H1 (cell line): ENCODE measurements at regions not wholly inside any gene's neighbourhood (a gene's known extent, or its start where the extent isn't known, plus 50 kb on each side); places are given as distances from the start of the nearest gene placed in this dataset.

Experiments
- CTCF ChIA-PET: fragments of 300-600 bp; sonication (Branson Sonifier 250); formaldehyde crosslinking; loops from one replicate; lab custom pipeline; 2021; ENCODE audit not compliant: partially characterized antibody; lab: Charles Lee
- POLR2A ChIA-PET: fragments of 300-600 bp; sonication (Branson Sonifier 250); formaldehyde crosslinking; loops from one replicate; lab custom pipeline; 2021; ENCODE audit warnings: inconsistent platforms; ENCODE audit not compliant: partially characterized antibody; lab: Charles Lee
- DNase-seq, 2 experiments: peaks; one replicate each; pipeline versions ENCODE4 v3.0.0 to v3.0.0-alpha.2; 2010 to 2022; ENCODE audit warnings: low spot score in 2 of 2, low read depth in 1 of 2, mixed read lengths in 1 of 2
- FAIRE-seq: peaks from 2 replicates; lab custom pipeline; 2011; peaks lifted over from hg19 to GRCh38; lab: Jason Lieb, UNC
- H2AFZ ChIP-seq: 2 replicates; pipeline ENCODE4 v1.8.1; 2012; ENCODE audit warnings: low read length, inconsistent platforms
- H2AK5ac ChIP-seq: 2 replicates; pipeline ENCODE4 v1.6.1; 2013; ENCODE audit warnings: low read depth, low read length
- H2BK120ac ChIP-seq: replicated peaks from 2 replicates; pipeline ENCODE3; 2013; ENCODE audit warnings: low read depth, low read length, inconsistent platforms
- H2BK12ac ChIP-seq: 2 replicates; pipeline ENCODE4 v1.6.1; 2013; ENCODE audit warnings: low read depth, low read length
- H2BK15ac ChIP-seq: 2 replicates; pipeline ENCODE4 v1.6.1; 2013; ENCODE audit warnings: low read length
- H2BK20ac ChIP-seq: 2 replicates; pipeline ENCODE4 v1.6.1; 2013; ENCODE audit warnings: low read length
- H2BK5ac ChIP-seq: 2 replicates; pipeline ENCODE4 v1.6.1; 2013; ENCODE audit warnings: low read depth, low read length
- H3K14ac ChIP-seq: 2 replicates; pipeline ENCODE4 v1.6.1; 2013; ENCODE audit warnings: inconsistent platforms; ENCODE audit not compliant: insufficient read length
- H3K18ac ChIP-seq: 2 replicates; pipeline ENCODE4 v1.6.1; 2013; ENCODE audit warnings: low read length; ENCODE audit errors: extremely low read depth
- H3K23ac ChIP-seq: 2 replicates; pipeline ENCODE4 v1.6.1; 2013; ENCODE audit warnings: inconsistent platforms; ENCODE audit not compliant: insufficient read length
- H3K23me2 ChIP-seq: 2 replicates; pipeline ENCODE4 v1.6.1; 2013; ENCODE audit warnings: low read depth, low read length
- H3K27ac ChIP-seq: 2 replicates; pipeline ENCODE4 v1.6.1; 2011; ENCODE audit warnings: low read depth, low read length, inconsistent platforms
- H3K27me3 ChIP-seq, 4 experiments: replicated peaks in 1 of 4; 1 replicate in 1 of 4; 2 replicates in 3 of 4; pipeline versions ENCODE4 v1.6.1 to v1.8.1; 2011 to 2013; ENCODE audit warnings: low read length in 3 of 4, mild to moderate bottlenecking in 3 of 4, inconsistent platforms in 2 of 4, mixed read lengths in 2 of 4, moderate library complexity in 1 of 4; ENCODE audit not compliant: control insufficient read depth in 3 of 4, insufficient read depth in 3 of 4; ENCODE audit errors: extremely low read depth in 1 of 4
- H3K36me3 ChIP-seq, 4 experiments: 2 replicates each; pipeline versions ENCODE4 v1.6.1 to v1.8.1; 2011 to 2013; ENCODE audit warnings: mild to moderate bottlenecking in 4 of 4, low read length in 3 of 4, moderate library complexity in 2 of 4, control low read depth in 1 of 4, inconsistent platforms in 1 of 4; ENCODE audit not compliant: insufficient read depth in 4 of 4, control insufficient read depth in 2 of 4
- H3K4ac ChIP-seq: replicated peaks from 2 replicates; pipeline ENCODE3; 2013; ENCODE audit warnings: low read length, low read depth, mixed read lengths, inconsistent platforms; ENCODE audit not compliant: insufficient read length
- H3K4me1 ChIP-seq, 4 experiments: replicated peaks in 1 of 4; 1 replicate in 1 of 4; 2 replicates in 3 of 4; pipeline versions ENCODE4 v1.6.1 to v1.8.1; 2011 to 2013; ENCODE audit warnings: low read length in 3 of 4, inconsistent platforms in 2 of 4, mixed read lengths in 1 of 4; ENCODE audit not compliant: insufficient read depth in 4 of 4, control insufficient read depth in 3 of 4
- H3K4me2 ChIP-seq, 2 experiments: 2 replicates each; pipeline versions ENCODE4 v1.6.1 to v1.8.1; 2011 to 2013; ENCODE audit warnings: low read depth in 2 of 2, low read length in 2 of 2, control low read depth in 1 of 2, inconsistent platforms in 1 of 2, mild to moderate bottlenecking in 1 of 2; ENCODE audit not compliant: insufficient read depth in 1 of 2
- H3K4me3 ChIP-seq, 4 experiments: fragments of 200-600, 300-600 bp in 1 of 4; sonication (generic), shearing (Covaris generic), sonication (Bioruptor Twin) in 1 of 4; 2 replicates each; pipeline versions ENCODE4 v1.5.1 to v1.8.1; 2011 to 2016; ENCODE audit warnings: low read length in 4 of 4, low read depth in 3 of 4, control low read depth in 2 of 4, inconsistent platforms in 2 of 4, mild to moderate bottlenecking in 2 of 4, mixed read lengths in 1 of 4, moderate library complexity in 1 of 4; ENCODE audit not compliant: insufficient read depth in 2 of 4; ENCODE audit errors: extremely low read depth in 1 of 4
- H3K56ac ChIP-seq: replicated peaks from 2 replicates; pipeline ENCODE3; 2013; ENCODE audit warnings: low read depth, mild to moderate bottlenecking, mixed read lengths, low read length, inconsistent platforms; ENCODE audit not compliant: insufficient read length
- H3K79me1 ChIP-seq: 2 replicates; pipeline ENCODE4 v1.6.1; 2013; ENCODE audit warnings: low read depth, low read length, control low read depth
- H3K79me2 ChIP-seq, 2 experiments: 2 replicates each; pipeline versions ENCODE4 v1.6.1 to v1.8.1; 2012 to 2013; ENCODE audit warnings: low read length in 2 of 2, mild to moderate bottlenecking in 2 of 2, inconsistent platforms in 1 of 2; ENCODE audit not compliant: insufficient read depth in 2 of 2, control insufficient read depth in 1 of 2
- H3K9ac ChIP-seq, 4 experiments: replicated peaks in 1 of 4; 1 replicate in 1 of 4; 2 replicates in 3 of 4; pipeline versions ENCODE4 v1.6.1 to v1.8.1; 2011 to 2013; ENCODE audit warnings: low read depth in 3 of 4, low read length in 3 of 4, control low read depth in 2 of 4, mild to moderate bottlenecking in 2 of 4, moderate library complexity in 2 of 4, inconsistent platforms in 1 of 4; ENCODE audit errors: extremely low read depth in 1 of 4
- H3K9me3 ChIP-seq, 2 experiments: 2 replicates each; pipeline versions ENCODE4 v1.6.1 to v1.8.1; 2012 to 2013; ENCODE audit warnings: mild to moderate bottlenecking in 2 of 2, moderate library complexity in 2 of 2, control low read depth in 1 of 2, inconsistent platforms in 1 of 2, low read depth in 1 of 2, low read length in 1 of 2, mixed read lengths in 1 of 2; ENCODE audit not compliant: insufficient read depth in 2 of 2
- H4K20me1 ChIP-seq, 2 experiments: replicated peaks in 1 of 2; 2 replicates each; pipeline versions ENCODE3 to v1.8.1; 2011 to 2013; ENCODE audit warnings: inconsistent platforms in 2 of 2, low read length in 2 of 2, mild to moderate bottlenecking in 1 of 2; ENCODE audit not compliant: insufficient read depth in 2 of 2, control insufficient read depth in 1 of 2
- H4K5ac ChIP-seq: 2 replicates; pipeline ENCODE4 v1.6.1; 2013; ENCODE audit warnings: low read length, low read depth, mixed read lengths, inconsistent platforms; ENCODE audit not compliant: insufficient read length
- H4K8ac ChIP-seq: 2 replicates; pipeline ENCODE4 v1.8.0; 2013; ENCODE audit warnings: mild to moderate bottlenecking, moderate library complexity, low read length, inconsistent platforms; ENCODE audit not compliant: insufficient read depth; ENCODE audit errors: extremely low read depth
- H4K91ac ChIP-seq: replicated peaks from 2 replicates; pipeline ENCODE3; 2013; ENCODE audit warnings: low read length, mixed read lengths, inconsistent platforms; ENCODE audit not compliant: insufficient read length
- BACH1 ChIP-seq: IDR thresholded peaks from 2 replicates; pipeline ENCODE4 v1.6.1; 2012; ENCODE audit warnings: low read length, improper control_type of control experiment
- CREB1 ChIP-seq: IDR thresholded peaks from 2 replicates; pipeline ENCODE4 v1.6.1; 2012; ENCODE audit warnings: inconsistent platforms
- EGR1 ChIP-seq: IDR thresholded peaks from 2 replicates; pipeline ENCODE4 v1.6.1; 2011; ENCODE audit warnings: low read depth, low read length, borderline replicate concordance
- FOSL1 ChIP-seq: IDR thresholded peaks from 2 replicates; pipeline ENCODE4 v1.6.1; 2011; ENCODE audit warnings: mild to moderate bottlenecking, low read depth, low read length, moderate library complexity; ENCODE audit not compliant: insufficient read depth
- GABPA ChIP-seq: IDR thresholded peaks from 2 replicates; pipeline ENCODE4 v1.6.1; 2011; ENCODE audit warnings: mild to moderate bottlenecking, low read length, moderate library complexity, borderline replicate concordance; ENCODE audit not compliant: insufficient read depth
- GTF2F1 ChIP-seq: IDR thresholded peaks from 2 replicates; pipeline ENCODE4 v1.6.1; 2012; ENCODE audit warnings: low read depth, low read length, improper control_type of control experiment, borderline replicate concordance
- KDM4A ChIP-seq: IDR thresholded peaks from one replicate; pipeline ENCODE4 v1.7.1; 2012; ENCODE audit warnings: low read depth, mild to moderate bottlenecking, moderate library complexity, low read length, inconsistent platforms; ENCODE audit not compliant: severe bottlenecking
- PHF8 ChIP-seq: fragments of 200-600 bp; sonication (generic); conservative IDR thresholded peaks from 2 replicates; pipeline ENCODE4 v1.7.1; 2012; ENCODE audit warnings: low read depth, mild to moderate bottlenecking, inconsistent platforms, low read length, moderate library complexity
- RBBP5 ChIP-seq: IDR thresholded peaks from 2 replicates; pipeline ENCODE4 v1.7.1; 2012; ENCODE audit warnings: low read depth, mild to moderate bottlenecking, inconsistent platforms, low read length, moderate library complexity, borderline replicate concordance
- SIX5 ChIP-seq: IDR thresholded peaks from 2 replicates; pipeline ENCODE4 v1.6.1; 2011; ENCODE audit warnings: mild to moderate bottlenecking, low read depth, low read length
- SP1 ChIP-seq: IDR thresholded peaks from 2 replicates; pipeline ENCODE4 v1.6.1; 2011; ENCODE audit warnings: low read depth, low read length
- SRF ChIP-seq: IDR thresholded peaks from 2 replicates; pipeline ENCODE4 v1.6.1; 2011; ENCODE audit warnings: mild to moderate bottlenecking, low read depth, low read length, moderate library complexity
- SUZ12 ChIP-seq: fragments of 200-600 bp; sonication (generic); IDR thresholded peaks from 2 replicates; pipeline ENCODE4 v1.6.1; 2012; ENCODE audit warnings: mild to moderate bottlenecking, inconsistent platforms, low read length, moderate library complexity, mixed read lengths
- WGBS, 2 experiments: shearing (Covaris generic) in 1 of 2; methylation state at CpG; one replicate each; pipeline versions ENCODE4 v1.1.6 to v1.1.7; 2013 to 2015; ENCODE audit warnings: low lambda C conversion rate in 2 of 2, mixed read lengths in 2 of 2, inconsistent platforms in 1 of 2, low coverage in 1 of 2, missing lambda C conversion rate in 1 of 2; ENCODE audit not compliant: insufficient replicate concordance in 2 of 2, insufficient coverage in 1 of 2, insufficient read length in 1 of 2; ENCODE audit errors: extremely low coverage in 1 of 2, missing lambda C conversion rate in 1 of 2; 5-methylcytosine and 5-hydroxymethylcytosine counted together
- TF ChIP-seq, protein P1 (sequence below): IDR thresholded peaks from 2 replicates; pipeline ENCODE4 v1.6.1; 2012; ENCODE audit warnings: inconsistent platforms

DNA sequence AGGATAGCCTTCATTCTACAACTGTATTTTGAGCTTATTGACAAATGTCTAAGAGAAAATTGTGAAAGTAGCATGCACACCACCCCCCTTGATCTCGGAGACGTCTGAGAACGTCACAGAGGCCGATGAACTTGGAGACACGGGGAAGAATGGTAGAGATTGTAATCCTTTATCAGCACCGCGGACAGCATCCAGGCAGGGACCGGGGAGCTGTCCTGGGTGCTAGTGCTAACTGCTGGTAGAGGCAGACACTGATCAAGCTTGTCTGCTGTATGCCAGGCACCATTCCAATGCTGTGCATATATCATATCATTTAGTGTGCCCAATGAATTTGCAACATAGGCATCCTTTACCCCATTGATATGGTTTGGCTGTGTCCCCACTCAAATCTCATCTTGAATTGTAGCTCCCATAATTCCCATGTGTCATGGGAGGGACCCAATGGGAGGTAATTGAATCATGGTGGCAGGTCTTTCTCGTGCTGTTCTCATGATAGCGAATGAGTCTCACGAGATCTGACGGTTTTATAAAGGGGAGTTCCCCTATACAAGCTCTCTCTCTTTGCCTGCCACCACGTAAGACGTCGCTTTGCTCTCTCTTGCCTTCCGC lies 98.8 kb downstream of the LHX2 start:
- Histone ChIP-seq H3K27me3 (peaks cover 0 to 2% (median 0%) of the 10 kb centered on the region in 4 experiments; a peak in 1 of 7 replicates), H4K20me1 (peaks cover 3% of the 10 kb centered on the region in 2 experiments), H4K8ac (no peak overlapping the region), H2BK15ac (no peak overlapping the region), H3K14ac (no peak overlapping the region), H3K9ac (no peak overlapping the region), H3K36me3 (no peaks in the 10 kb centered on the region), H4K5ac (no peak overlapping the region), H3K9me3 (no peaks in the 10 kb centered on the region), H3K4me1 (no peaks in the 10 kb centered on the region; a peak in 3 of 7 replicates), H2BK120ac (no peak overlapping the region), H3K4ac (no peak overlapping the region), H2AFZ (no peak overlapping the region), H2BK12ac (no peak overlapping the region), H3K23ac (no peak overlapping the region), H3K4me2 (no peak overlapping the region), H3K4me3 (no peak overlapping the region), H3K18ac (no peak overlapping the region), H3K56ac (no peak overlapping the region), H3K79me1 (no peaks in the 10 kb centered on the region), H2BK20ac (no peak overlapping the region), H3K79me2 (no peaks in the 10 kb centered on the region), H2AK5ac (no peak overlapping the region), H2BK5ac (no peak overlapping the region), H3K27ac (no peak overlapping the region), H4K91ac (no peak overlapping the region), H3K23me2 (no peaks in the 10 kb centered on the region)
- FAIRE-seq, result peak; percentile 93
- DNase-seq, result peak in 1 of 2 experiments; percentile 91
- POLR2A ChIA-PET, result no interaction called here
- CTCF ChIA-PET, result interaction anchor here (0.8 to 5.9 kb wide), 5 partner anchors 14 to 215 kb away, joined by 3 to 65 read pairs (median 5); no protein-coding TSS in a partner anchor
- 42% methylated on average over 16 of the region's 16 CpGs; no CpG with 5 or more reads in 1 of the 2 experiments for WGBS, 2 experiments
- TF ChIP-seq EGR1, result no peak
- TF ChIP-seq CREB1, result 0 out of 2 replicates have a peak, but pooled peaks have one; percentile 41
- no peak for TF ChIP-seq SIX5
- no peak for TF ChIP-seq FOSL1
- TF ChIP-seq PHF8, result no peak
- no peak for TF ChIP-seq SRF
- TF ChIP-seq GTF2F1, result no peak
- no peak for TF ChIP-seq SP1
- TF ChIP-seq GABPA, result peak; percentile 56; the same call in 1 of the 2 replicates
- TF ChIP-seq BACH1, result no peak
- TF ChIP-seq SUZ12, result no peak
- no peak for TF ChIP-seq RBBP5
- peak; percentile 8 for TF ChIP-seq KDM4A
- TF ChIP-seq, protein P1, sequence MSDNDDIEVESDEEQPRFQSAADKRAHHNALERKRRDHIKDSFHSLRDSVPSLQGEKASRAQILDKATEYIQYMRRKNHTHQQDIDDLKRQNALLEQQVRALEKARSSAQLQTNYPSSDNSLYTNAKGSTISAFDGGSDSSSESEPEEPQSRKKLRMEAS, result peak; percentile 76
